ENCODE measurements at regions not wholly inside any gene's neighbourhood (a gene's known extent, or its start where the extent isn't known, plus 50 kb on each side); places are given as distances from the start of the nearest gene placed in this dataset.
"Not testable (repeated sequence)": the region's sequence is repeated elsewhere in the genome, so short reads cannot be mapped to it uniquely, and the experiment has no call there.

DNA sequence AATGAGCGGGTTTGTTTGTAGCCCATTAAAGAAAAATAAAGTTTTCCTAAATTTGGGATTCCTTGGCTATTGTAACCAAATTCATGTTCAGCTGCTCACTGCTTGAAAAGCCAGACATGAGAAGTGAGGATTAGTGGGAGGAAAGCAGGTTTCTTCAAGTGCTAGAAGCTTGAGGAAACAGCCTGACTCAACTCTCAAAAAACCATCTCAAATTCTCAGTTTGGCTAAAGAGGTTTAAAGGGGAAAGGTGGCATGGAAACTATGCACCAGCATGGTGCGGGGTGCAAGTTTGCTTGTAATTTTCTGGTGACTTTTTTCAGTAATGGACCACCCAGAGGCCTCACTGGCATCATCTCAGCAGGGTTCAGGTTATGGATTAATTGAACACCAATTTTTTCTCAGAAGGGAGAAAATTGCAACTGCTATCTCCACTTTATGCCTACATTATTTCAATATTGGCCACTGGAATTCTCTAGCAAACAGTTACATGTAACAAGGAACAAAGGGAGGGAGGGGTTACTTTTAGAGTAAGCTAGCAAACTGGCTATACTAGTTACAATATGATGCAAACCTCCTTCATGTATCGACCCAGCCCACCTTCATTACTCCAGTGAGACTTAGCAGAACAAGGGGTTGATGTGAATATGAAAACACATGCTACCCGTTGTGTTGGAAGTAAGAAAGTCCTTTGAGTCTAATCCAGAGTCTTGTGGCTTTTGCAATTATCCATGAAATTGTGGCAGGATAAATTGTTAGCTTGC lies 85.0 kb upstream of the IFNGR1 start:
- no peak for DNase-seq

DNA sequence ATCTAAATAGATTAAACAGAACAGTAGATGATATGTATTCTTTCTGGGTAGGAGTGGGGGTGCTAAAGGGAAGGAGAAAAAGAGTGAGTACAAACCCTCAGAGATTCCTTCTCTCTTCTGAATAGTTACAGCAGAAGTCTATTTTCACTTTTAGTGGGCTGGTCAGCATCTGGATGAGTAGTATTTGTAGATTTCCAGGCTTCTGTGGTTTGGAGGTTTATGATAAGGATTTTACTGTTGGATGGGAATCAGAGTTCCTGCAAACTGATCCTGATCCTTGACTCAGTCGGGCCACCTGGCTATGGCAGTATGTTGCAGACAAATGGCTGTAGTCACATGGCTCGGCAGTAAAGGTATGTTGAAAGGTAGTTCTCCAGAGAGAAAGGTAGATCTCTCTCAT lies 84.3 kb upstream of the IFNGR1 start:
- no peak for DNase-seq

DNA sequence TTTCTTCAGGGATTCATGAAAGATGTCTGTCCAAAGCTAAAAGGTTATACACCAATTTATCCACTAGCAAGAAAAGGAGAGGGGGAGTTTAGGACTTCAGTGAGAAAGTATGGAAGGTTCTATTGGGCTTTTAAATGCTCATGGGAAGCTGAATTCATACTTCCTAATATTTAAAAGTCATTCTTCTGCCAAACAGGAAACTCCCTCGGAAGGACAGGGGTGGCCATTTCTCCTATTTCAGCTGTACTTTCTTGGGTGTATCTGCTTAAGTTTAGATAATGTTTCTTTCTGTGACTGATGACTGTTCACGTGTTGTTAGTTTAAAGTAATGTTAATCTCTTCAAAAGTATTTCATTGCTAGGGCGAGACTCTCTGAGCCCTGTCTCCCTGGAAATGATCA lies 80.5 kb upstream of the IFNGR1 start:
- DNase-seq = no peak

DNA sequence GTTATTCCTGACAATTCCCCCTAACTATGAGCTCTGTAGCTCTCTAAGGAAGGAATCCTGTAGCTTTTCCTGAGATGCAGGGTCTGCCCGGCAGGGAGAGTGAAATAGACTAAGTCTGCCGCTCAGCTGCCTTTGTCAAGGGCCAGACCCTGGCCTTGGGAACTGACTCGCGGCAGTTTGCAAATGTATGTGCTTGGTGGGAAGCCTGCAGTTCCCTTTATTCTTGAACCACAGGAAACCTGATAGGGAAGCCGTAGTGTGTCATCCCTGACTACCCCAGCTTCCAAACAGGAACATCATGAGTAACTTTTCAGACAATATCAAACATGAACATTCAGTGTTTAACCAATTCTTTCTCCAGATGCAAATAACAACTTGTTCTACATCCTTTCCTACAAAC lies 78.7 kb upstream of the IFNGR1 start:
- no peak for DNase-seq

DNA sequence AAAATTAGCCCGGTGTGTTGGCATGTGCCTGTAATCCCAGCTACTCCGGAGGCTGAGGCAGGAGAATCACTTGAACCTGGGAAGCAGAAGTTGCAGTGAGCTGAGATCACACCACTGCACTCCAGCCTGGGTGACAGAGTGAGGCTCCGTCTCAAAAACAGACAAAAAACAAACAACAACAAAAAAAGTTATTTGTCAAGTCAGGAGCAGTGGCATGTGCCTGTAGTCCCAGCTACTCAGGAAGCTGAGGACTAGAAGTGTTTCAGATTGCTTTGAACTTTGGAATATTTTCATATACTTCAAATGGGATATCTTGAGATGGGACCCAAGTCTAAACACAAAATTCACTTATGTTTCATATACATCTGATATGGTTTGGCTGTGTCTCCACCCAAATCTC lies 73.1 kb upstream of the IFNGR1 start:
- DNase-seq = not testable (repeated sequence)

DNA sequence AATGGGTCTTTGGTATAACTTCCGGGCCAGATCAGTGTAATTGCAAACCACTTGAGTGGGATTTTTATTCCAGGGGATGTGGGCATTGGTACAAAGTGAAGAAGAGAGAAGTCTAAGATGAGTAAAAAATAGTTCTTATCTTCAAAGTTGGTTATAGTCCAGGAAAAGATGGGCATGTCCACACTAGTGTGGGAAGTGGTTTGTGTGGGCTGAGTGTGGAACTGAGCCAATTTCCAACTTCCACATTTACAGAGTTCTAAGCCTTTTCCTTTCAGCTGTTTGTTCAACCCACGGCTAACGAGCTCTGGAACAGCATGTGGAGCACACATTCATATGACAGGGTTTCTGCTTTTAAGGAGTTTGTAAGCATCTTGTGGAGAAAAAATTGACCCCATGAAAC lies 72.3 kb upstream of the IFNGR1 start:
- no peak for DNase-seq

DNA sequence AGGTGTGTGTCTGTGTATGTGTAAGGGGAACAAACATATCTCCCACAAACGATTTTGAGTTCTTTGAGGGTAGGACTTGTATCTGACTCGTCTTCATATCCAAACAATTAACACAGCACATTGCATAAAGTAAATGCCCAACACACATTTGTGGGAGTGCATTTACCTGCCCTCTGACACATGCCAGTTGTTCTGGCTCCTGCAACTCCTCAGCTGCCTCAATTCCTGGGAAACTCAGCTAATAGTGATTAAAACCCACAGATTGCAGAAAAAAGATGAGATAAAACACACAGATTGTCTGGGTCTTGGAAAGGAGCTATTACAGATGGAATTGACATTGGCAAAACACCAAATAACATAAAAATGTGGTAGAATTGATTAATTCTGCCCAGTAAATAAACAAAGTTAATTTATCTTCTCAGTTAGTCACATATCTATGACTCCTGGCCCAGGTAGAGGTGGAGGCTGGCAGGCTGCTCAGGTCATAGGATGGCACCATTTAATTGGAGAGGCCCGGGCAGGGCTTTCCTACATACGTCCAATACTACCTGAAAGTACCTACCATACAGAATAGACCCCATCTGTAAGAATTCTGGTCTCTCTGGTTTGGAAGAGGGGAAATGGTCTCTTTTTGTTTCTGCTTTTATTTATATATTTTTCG lies 71.5 kb upstream of the IFNGR1 start:
- DNase-seq = no peak

DNA sequence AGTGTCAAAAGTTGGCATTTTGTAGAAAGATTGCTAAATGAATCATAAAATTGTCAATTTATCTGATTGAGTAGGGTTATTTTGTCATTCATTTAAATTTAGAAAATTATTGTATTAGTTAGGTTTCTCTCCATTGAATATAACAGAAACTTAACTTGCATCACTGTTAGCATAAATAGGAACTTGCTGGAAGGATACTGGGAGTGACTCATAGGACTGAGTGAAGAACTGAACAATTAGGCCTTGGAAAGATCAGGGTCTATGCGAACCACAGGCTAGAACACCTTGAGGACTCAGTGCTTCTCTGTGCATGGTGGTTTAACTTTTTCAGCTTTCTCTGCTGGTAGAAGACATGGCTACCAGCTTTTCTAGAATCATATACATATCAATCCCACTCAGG lies 67.7 kb upstream of the IFNGR1 start:
- DNase-seq = no peak

DNA sequence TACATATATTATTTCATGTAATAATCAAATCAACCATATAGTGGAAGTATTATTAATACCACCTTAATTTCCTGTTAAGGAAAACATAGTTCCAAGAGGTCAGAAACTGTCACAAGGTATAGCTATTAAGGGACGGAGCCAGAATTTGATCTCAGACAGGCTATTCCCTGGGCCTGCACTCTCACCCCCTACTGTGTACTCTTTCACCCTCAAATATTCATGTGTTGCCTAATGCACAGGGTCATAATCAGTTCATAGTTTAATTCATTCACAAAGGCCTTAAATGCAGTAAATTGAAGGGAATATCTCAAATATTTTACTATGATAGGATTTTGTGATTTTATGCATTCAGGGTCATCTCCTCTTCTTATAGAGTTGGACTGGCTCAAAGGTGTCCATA lies 67.2 kb upstream of the IFNGR1 start:
- no peak for DNase-seq

DNA sequence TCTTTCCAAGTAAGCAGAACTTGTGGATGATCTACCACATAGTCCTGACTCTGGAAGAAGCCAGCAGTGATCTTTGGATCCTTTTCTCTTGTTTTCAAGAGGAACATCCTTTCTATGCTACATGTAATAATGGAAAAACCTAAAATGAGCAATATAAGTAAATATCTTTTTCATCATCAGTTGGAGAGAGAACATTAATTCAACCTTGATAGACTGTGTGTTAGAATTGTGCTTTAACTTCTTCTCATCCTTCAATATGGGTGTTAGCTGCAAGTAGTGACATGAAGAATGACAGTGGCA lies 65.6 kb upstream of the IFNGR1 start:
- DNase-seq = no peak

DNA sequence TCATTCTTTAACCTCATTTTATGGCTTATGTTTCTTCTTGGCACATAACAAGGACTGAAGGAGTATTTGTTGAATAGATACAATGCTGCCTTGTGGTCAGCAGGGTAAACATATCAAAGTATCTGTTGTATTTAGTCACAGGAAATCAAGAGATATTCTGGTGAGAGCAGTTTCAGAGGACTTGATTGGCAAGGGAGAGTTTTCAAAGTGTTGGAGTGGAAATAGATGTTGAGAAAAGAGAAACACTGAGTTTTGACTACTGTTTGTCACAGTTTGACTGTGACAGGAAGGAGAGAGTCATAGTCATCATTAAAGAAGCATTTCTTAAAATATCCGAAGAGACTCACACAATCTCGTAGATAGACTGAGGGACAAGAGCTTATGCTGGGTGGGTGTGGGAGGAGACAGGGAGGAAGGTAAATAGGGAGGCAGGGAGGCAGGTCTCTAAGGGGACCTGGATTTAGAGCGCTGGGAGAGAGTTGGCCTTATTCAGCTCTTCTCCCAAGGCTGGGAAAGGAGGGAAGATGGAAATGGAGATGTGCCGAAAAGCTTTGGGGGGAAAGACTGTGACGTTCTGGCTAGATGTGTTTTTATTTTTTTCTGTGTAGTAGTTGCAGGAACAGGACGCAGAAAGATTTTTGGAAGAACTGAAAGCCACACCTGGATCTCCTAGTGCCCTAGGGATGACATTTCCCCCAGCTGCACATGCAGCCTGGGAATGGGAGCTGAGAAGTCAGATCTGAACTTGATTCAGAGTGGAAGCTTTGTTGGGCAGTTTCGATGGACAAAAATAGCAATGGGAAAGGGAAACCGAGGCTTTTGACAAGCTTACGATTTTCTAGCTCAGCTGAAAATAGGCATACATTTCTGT lies 65.0 kb upstream of the IFNGR1 start:
- no peak for DNase-seq

DNA sequence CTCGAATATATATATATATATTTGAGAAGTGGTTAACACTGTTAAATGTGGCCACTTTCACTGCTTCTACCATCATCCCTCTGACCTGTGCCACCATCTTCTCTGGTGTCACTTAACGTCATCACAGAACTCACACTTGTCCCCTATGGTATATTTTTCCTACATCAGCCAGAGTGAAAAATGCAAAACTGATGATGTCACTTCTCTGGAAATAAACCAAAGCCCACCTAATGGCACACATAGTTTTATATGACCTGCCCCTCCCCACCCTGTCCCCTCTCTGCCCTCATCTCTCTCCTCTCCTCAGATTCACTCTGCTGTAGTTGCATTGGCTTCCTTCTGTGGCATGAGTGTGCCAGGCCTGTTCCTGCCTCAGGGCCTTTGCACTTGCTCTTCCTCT lies 63.9 kb upstream of the IFNGR1 start:
- no peak for DNase-seq

DNA sequence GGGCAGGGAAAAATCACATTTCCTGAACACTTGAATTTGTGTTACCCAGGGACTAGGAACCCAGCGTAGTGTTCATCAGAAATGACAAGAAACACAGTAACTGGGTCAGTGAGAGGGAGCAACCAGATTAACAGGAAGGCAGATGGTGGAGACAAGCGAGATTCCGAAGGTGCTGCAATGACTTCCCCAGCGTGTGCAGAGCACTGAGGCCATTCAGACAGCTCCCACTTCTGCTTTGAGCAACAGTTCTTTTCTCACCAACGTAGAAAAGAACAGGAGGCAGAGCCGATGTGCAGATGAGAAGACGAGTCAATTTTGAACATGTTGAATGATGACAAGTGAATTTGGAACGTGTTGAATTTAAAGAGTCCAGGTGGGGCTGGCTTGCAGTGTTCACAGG lies 63.1 kb upstream of the IFNGR1 start:
- no peak for DNase-seq

DNA sequence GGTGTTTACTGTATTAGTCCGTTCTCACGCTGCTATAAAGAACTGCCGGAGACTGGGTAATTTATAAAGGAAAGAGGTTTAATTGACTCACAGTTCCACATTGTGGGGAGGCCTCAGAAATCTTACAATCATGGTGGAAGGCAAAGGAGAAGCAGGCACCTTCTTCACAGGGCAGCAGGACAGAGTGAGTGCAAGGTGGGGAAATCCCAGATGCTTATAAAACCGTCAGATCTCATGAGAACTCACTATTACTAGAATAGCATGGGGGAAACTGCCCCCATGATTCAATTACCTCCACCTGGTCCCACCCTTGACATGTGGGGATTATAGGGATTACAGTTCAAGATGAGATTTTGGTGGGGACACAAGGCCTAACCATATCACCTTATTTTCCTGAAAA lies 60.1 kb upstream of the IFNGR1 start:
- not testable (repeated sequence) for DNase-seq

DNA sequence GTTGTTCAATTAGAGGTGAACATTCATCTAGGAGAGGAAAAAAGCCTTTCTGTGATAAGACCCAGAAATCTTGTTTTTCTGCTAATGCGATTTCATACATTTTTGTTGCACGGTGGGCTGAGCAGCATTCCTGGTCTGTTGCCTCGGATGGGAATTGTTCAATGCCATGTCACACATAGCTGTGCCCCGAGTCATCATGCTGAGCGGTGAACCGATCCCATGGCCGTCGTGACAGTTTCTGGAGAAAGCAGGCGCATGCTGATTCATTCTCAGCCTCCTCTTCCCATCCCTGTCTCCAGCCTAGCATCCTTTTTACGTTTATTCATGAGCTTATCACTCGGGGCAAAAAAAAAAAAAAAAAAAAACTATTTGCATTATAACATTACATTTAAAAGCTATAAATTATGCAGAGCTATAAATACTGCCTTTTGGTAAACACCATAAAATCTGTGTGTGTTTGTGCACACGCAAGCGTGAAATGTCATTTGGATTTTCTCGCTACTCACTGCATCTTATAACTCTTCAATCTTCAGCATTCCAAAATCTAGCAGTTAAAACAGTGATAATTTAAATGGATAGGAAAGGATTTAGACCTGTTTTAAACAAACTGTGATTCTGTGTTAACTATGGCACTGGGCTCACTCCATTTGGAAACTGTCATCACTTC lies 58.9 kb upstream of the IFNGR1 start:
- no peak for DNase-seq

DNA sequence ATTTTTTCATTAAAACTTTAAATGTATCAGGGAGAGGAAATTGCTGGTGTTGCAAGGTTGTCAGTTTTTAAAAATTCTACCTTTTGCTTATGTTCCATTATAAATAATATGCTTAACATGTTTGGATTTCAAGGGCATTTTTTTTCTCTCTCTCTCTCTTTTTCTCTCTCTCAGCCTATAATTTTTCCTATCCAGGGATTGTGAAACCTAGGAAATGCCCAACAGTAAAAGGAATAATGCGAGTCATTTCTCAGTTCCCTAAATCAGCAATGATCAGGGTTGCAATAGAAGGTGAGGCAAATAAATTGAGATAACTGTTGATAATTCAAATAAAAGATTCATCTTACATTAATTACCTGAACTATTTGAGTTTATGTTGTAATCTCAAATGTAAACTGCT lies 53.2 kb upstream of the IFNGR1 start:
- no peak for DNase-seq

DNA sequence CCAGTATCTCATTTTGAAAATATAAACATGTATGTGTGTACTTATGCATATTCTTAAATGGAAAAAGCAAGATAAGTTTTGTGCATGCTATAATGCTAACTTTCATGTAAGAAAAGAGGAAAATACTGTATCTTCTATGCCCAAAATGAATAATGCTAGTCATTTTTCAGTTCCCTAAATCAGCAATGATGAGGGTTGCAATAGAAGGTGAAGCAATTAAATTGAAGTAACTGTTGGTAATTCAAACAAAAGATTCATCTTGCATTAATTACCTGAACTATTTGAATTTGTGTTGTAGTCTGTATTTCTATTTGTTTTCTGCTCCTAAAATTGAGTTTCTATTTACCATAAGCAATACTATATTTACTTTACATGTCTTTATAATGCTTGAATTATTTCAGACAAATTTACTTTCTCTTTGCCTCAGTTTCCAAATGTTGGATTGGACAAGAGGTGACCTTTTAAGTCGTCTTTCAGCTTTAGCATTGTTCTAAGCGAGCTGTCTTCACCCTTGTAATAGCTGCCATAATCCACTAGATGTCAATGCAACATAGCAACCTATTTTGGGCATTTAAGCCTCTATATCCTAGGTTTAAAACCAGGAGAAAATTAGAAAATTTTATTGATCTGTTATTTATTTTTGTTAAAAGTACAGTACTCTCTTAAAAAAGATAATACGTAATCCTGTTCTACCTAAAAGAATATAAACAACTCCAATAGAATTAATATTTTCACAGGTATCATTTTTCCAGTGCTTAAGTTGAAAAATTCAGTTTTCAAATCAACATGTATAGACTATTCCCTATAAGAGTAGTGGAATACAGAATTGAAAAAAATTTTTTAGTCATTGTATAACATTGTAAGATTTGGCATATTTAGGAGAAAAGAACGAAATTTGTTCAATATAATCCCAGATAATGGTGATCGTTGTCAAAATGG lies 52.3 kb upstream of the IFNGR1 start:
- no peak for DNase-seq

DNA sequence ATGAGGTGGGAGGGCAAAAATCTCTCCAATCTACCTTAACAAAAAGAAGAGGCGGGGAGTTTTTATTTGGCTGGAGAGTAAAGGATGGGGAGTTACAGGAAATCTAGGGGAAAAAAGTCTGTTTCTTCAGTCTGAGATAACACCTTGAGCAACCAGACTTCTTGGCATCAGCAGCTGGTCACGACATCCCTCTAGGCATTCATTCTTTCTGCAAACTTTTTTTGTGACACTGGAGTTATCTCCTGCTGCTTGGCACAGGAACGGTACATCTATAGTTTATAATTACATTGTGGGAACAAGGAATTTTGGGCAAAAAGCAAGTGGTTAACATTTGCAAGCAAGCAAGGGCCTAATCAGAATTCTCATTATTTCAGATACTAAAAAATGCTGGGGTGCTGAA lies 50.6 kb upstream of the IFNGR1 start:
- no peak for DNase-seq

DNA sequence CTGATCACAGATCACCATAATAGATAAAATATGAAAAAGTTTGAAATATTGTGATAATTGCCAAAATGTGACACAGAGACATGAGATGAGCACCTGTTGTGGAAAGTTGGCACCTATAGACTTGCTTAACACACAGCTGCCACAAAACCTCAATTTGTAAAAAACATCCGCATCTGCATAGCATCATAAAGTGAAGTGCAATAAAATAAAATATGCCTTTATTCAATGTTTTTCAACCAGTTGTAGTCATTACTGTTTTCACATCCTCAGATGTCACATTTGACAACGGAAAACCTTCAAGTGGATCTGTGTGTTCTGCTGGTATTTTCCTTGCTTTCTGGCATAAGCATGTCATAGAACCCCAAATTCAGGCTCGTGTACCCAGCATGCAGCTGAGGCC lies 50.2 kb upstream of the IFNGR1 start:
- no peak for DNase-seq

Data from NCI-H1436 treated with DMSO at 0.1 percent for 48 hours (cell line).